ENCODE measurements at regions not wholly inside any gene's neighbourhood (a gene's known extent, or its start where the extent isn't known, plus 50 kb on each side); places are given as distances from the start of the nearest gene placed in this dataset.
"Not testable (repeated sequence)": the region's sequence is repeated elsewhere in the genome, so short reads cannot be mapped to it uniquely, and the experiment has no call there.

DNA sequence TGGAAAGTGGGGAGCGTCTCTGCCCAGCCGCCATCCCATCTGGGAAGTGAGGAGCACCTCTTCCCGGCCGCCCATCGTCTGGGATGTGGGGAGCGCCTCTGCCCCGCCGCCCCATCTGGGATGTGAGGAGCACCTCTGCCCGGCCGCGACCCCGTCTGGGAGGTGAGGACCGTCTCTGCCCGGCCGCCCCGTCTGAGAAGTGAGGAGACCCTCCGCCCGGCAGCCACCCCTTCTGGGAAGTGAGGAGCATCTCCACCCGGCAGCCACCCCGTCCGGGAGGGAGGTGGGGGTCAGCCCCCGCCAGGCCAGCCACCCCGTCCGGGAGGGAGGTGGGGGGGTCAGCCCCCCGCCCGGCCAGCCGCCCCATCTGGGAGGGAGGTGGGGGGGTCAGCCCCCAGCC lies 190.0 kb upstream of the MGAT5 start:
- intact Hi-C loops (cut with micrococcal nuclease) = not testable (repeated sequence)

DNA sequence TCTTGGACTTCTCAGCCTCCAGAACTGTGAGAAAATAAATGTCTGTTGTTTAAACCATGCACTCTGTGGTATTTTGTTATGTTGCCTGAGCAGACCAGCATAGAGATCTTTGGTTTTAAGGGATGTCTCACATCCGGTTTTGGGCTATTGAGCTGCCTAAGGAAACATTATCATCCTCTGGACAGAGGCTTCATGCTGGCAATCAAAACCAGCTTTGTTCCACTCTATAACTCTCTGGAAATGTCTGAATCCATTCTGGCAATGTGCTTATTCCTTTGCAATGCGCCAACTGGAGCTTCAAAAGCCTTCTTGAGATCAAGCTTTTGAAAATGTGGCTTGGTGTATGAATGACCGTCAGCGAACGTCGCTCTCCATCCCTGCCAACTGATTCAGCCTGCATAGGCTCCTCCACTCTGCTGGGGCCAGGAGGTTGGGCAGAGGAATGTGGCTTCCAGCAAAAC lies 183.6 kb upstream of the MGAT5 start:
- intact Hi-C loops (cut with micrococcal nuclease) = no loop called here

DNA sequence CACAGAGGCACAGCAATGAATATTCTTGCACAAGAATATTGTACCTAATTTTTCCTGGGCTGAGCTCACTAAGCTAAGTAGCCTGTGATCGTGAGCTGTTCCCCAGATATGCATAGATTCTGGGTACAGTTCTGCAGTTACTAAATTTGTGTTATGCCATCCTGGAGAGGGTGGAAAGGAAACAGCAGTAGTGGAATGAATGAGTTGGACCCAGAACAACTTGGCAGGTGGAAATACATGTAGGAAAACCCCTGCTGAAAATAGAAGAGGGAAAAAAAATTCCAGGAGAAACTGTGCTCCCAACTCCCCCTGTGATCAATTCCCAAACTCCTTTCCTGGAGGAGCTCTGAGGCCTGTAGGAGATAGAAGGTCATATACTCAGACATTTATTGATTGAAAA lies 181.5 kb upstream of the MGAT5 start:
- intact Hi-C loops (cut with micrococcal nuclease) = no loop called here

DNA sequence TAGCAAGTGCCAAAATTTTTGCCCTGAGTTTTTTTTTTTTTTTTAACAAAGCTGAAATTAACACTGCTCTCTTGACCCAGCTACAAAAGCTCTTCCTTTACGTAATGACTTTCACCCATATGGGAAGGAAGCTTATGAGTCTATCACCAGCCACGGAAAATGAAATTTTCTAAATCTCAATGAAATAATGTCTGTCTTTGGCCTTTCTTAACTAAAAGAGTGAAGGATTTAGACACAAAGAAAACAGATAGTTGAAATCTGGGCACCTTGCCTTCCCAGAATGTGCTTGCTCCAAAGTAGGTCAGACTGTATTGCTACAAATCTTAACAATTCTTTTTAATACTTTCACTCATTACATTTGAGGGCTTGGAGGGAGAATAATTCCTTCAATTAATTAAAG lies 180.8 kb upstream of the MGAT5 start:
- intact Hi-C loops (cut with micrococcal nuclease) = no loop called here

DNA sequence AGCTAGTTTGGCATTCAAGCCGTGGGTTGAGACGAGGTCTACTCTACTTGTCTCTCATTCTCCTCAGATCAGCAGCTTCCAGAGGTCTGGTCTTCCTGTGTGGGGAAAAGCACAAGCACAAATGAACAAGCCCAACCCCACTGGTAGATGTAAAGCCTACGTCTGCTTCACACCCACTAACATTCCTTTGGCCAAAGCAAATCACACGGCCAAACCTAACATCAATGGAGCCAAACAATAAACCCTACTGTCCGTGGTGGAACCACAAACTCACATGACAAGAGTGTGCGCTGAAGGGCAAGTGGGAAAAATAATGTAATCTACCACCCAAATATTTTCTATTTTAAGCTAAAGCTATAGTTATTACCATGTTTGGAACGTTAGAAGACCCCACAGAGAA lies 179.3 kb upstream of the MGAT5 start:
- intact Hi-C loops (cut with micrococcal nuclease) = no loop called here

DNA sequence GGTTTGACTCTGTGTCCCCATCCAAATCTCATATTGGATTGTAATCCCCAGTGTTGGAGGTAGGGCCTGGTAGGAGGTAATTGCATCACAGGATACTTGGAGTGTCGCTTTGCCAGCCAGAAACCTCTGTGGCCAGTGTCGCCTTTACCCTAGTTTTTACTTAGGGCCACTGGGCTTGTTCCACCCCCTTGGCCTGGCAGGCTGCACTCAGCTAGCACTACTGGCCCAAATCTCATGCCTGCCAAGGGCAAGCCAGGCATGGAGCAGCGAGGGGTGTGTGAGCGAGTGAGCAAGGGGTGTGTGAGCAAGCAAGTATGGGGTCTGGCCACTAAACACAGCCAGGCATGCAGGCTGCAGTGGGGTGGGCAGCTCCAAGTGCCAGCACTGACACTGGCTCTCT lies 178.7 kb upstream of the MGAT5 start:
- intact Hi-C loops (cut with micrococcal nuclease) = no loop called here

DNA sequence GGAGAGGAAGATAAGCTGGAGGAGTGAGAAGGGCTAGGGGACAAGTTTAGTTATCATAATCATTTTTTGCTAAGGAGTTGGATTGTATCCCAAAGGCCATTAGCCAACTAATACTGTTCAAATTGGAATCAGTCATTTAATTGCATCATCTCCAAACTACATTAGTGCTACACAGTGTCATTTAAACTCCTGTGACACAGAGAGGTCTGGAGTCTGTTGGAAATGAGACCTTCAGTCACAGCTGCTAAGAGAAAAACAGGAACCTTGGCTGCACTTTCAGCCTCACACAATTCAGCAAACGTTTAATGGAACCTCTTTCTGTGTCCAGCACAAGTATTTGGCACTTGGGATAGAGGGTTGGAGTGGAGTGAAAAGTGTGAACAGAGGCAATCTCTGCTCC lies 175.5 kb upstream of the MGAT5 start:
- intact Hi-C loops (cut with micrococcal nuclease) = no loop called here

DNA sequence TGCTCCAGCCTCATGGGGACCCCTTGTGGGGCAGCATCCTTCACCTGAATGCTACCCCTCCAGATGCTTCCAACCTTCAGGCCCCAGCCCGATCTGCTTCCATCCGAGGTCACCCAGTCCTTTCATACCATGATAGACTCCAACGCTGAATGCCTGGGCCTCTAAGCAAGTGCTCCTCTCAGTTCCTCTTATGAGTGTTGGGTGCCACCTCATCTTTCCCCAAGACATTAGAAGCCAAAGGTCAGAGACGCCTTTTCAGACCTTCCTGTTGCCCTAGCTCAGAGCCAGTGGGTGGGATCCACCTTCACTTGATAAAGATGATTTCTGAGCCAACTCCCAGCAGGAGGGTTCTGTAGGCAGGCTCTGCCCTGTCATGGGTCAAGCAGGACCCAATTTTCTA lies 174.5 kb upstream of the MGAT5 start:
- intact Hi-C loops (cut with micrococcal nuclease) = no loop called here

DNA sequence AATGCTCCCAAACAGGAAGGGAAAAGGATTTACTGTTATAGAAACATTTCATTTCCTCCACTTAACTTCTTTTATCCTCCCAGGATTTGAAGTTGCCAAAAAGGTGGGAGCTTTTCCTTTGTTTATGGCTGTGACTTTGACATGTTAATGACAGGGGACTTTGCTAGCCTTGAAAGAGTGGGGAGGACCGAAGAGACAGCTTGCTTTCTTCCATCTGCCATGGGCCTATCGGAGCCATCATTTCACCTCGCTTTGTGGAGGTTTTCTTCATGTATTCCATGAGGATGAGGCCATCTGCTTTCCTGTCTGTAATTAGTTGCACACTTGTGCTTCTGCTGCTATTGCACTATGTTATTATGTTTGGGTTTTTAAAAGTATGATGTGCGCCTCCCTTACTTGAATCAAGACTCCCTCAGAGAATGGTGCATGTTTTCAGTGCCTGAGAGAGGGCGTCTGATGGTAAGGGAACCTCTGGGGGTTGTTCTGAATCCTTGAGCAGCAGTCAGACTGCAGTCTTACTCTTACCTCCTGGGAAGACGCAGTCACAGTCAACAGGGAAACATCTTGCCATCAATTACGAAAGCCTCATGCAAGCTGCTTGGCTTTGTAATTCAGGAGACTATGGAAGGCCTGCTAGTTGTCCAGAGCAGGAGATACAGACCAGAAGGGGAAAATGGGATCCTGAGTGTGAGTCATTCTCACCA lies 173.3 kb upstream of the MGAT5 start:
- intact Hi-C loops (cut with micrococcal nuclease) = no loop called here

DNA sequence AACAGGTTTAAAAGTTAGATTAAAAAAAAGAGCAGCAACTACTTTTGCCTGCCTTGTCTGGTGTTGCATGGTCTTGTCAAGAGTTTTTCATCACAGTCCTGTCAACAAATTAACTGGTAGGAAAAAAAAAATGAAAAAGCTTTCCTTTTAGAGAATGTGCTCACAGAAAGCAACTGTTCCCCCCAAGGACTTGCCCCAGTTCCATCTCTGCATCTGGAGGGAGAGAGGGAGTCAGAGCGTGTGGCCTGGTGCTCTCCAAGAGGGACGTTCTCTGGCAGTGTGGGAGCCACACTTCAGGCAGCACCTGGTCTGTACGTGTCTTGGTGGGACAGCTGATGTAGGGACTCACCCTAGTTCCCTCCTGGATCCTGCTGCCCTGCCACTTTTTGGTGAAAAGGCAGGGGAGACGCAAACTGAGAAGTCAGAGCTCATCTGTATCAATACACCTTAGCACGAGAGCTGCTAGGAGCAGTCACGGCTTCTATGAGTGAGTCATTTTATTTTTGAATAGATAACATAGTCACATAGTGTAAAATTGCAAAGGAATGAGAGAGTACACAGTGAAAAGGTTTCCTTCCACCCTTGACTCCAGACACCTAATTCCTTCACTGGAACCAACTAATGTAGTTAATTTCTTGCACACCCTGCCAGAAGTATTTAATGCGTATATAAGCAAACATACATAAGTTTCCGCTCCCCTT lies 172.5 kb upstream of the MGAT5 start:
- intact Hi-C loops (cut with micrococcal nuclease) = no loop called here

DNA sequence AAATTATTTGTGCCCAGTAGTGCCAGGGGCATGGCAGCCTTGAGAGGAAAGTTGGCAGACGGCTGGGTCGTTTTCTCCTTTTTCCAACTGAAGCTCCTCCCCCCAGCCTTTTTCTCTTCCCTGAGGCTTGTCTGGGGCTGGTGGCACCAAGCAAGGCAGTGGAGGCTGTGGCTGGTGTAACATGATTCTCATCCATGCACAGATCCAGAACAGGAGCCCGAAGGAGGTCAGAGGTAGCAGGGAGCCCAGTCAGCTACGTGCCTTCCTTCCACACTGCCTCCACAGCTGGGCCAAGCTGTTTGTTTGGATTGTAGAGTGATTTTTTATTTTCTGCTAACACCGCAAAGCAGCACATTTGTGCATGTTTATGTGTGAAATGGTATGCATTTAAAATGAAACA lies 170.3 kb upstream of the MGAT5 start:
- intact Hi-C loops (cut with micrococcal nuclease) = no loop called here

DNA sequence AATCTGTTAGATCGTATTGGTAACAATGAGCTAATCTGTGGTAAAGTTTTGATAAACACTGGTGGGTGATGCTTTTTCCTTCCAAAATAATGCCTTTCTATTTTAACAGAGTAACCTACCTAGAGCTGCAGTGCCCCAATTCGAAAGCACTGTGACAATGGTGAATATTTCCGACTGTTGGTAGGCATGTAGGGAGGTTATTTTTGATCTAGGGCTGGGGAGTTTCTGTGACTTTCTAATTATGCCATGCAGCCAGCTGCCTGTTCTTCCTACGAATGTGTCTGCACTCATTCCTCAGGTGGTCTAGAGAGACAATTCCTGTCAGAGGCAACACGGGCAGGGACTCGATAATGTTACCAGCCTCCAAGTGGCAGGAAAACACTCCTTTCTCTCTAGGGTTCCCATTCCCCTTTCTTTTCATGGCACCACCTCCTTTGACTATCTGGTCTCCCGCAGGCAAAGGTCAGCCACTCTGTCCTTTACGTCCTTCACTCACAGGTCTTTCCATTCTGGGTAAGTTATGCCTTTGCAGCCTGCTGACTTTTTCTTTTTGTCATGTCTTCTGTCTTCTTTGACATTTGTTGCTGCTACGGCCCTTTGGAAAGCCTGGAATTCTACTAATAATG lies 167.2 kb upstream of the MGAT5 start:
- intact Hi-C loops (cut with micrococcal nuclease) = no loop called here

DNA sequence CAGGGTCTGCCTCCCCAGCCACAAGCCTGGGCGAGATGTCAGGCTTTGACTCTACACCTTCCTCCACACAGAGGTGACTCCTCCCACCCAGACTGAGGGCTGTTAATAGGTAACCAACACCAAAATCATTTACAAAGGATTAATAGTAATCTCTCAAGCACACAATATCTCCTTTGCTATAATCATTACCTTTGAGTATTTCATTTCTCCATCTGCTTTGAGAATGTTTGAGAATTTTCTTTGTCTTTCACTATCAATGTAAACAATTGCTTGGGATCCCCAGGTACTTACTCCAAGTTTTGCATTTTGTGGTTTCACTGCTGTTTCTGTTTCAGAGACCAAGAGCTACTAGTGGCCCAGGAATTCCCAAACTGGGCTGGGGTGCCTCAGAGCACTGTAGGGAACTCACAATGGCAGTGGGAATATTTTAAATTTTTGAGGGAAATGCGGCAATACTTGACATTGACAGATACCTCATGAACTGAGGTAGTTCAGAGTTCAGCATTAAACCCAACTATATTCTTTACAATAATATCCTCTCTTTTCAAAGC lies 166.4 kb upstream of the MGAT5 start:
- intact Hi-C loops (cut with micrococcal nuclease) = no loop called here

DNA sequence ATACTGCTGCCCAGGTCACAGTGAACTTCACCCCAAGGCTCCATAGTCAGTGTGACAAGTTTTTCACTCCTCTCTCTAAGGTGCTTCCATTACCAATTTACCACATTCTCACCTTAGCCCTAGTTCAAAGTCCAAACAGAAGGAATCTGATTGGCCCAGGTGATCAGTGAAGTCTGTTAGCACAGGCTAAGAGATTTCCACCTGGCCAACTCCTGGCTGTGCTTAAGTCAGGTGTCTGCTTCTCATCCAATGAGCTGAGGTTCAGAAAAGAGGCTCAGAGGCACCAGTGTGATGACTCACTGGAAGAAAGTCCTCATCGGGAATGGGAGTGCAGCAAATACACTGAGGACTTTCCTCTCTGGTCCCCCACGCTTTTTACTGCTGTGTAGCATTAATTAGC lies 164.4 kb upstream of the MGAT5 start:
- intact Hi-C loops (cut with micrococcal nuclease) = no loop called here

DNA sequence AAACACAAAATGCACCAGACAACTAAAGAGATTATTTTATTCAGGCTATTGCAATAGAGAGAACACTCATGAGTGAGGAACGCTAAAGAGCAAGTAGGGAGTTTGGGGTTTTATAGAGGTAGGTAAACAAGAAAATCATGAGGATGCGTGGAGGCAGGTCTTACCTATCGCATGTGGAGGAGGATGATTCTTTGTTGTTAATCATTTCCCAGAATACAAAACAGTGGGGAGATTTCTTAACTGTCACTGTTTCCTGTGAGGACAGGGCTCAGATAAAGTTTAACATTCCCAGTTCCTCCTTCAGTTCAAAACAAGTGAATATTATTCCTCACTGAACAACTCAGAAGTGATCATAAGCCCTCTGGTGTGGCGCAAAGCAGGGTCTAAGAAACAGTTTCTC lies 156.1 kb upstream of the MGAT5 start:
- intact Hi-C loops (cut with micrococcal nuclease) = no loop called here

DNA sequence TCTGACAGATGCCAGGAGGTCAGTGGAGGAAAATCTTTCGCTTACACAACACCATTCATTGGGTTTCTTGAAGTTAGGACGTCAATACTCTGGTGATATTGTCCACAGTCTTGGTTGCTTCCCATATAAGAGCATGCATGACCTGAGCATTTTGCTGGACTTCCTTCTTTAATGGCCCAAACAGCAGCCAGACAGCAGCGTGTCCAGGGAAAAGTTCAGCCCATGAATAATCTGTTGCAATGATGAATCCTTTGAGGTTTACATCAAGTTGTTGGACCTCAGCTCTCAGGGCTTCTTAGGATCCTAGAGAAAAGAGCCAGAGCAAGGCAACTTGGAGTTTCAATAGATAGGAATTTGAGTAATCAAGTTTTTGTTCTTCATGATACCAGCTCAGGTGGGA lies 155.6 kb upstream of the MGAT5 start:
- intact Hi-C loops (cut with micrococcal nuclease) = no loop called here

DNA sequence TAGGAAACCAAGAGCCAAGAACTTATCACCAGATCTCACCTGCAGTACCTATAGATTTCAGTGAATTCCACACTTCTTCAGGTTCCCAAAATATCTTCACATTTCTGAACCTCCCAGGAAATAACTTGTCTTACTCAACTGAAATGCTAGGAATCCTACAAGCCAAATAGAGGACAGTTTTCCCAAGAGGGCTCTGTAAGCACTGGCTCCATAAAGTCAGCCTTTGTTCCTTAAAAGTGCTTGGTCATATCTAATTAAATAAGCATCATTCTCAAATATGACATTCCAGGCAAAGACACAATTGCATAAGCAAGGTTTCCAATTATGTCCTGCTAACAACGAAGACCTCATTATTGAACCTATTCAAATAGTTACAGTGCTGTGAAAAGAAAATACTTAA lies 154.6 kb upstream of the MGAT5 start:
- intact Hi-C loops (cut with micrococcal nuclease) = no loop called here

DNA sequence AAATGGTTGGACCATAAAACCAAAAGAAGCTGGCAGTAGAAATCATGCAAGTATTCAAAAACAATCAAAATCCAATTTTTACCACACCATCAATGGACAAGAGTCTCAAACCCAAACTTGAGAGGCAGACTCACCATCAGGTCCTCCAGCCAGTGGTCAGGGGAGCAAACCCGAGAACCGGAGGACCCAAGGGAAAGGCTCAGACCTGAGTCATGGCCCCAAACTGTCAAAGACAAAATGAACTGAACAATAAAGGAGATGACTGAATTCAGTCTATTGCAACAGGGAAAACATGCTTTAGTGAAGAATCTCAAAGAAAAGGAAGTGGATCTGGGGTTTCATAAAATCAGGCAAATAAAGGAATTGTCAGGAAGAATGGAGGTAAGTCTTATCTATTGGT lies 150.7 kb upstream of the MGAT5 start:
- intact Hi-C loops (cut with micrococcal nuclease) = no loop called here

DNA sequence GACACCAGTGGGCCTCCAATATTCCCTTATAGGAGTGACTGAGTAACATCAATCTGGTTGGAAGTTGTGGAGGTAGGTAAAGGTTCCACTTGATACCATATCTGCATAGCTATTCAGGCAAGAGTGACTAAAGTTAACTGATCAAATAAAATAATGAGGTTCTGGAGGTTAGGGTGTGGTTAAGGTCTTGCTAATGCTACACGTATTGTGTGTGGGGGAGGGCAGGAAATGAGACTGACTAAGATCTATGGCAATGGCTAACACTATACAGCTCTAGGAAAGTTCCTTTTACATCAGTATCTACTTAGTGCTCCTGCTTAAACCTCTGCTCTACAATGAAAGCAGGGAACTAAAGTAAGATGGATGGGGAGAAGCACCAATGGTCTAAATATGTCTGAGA lies 149.1 kb upstream of the MGAT5 start:
- intact Hi-C loops (cut with micrococcal nuclease) = no loop called here

DNA sequence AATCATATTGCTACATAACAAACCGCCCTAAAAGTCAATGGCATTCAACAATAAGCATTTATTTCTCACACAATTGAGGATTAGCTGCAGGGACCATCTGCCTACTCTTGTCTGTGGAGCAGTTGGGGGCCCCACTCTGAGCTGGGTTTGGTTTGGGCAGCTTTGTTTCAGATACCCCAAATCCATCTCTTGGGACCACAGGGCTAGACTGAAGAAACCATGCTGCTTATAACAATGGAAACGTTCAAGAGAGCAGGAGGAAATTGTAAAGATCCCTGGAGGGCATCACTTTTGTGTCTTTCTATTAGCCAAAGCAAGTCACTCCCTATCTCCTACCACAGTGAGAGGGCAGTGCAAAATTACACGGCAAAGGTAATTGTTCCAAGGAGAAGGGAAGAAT lies 146.5 kb upstream of the MGAT5 start:
- intact Hi-C loops (cut with micrococcal nuclease) = no loop called here

DNA sequence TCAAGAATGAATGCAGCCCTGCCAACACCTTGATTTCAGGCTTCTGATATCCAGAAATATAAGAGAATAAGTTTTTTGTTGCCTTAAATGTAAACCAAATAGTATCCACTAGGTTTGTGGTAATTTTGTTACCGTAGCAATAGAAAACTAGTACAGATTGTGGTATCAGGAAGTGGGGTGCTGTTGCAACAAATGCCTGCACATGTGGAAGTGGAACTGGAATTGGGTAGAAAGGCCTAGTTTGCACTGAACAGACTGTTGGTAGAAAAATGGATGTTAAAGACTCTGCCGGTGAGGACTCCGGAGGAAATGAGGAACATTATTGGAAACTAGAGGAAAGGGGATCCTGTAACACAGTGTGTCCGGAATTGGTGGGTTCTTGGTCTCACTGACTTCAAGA lies 145.8 kb upstream of the MGAT5 start:
- intact Hi-C loops (cut with micrococcal nuclease) = no loop called here

DNA sequence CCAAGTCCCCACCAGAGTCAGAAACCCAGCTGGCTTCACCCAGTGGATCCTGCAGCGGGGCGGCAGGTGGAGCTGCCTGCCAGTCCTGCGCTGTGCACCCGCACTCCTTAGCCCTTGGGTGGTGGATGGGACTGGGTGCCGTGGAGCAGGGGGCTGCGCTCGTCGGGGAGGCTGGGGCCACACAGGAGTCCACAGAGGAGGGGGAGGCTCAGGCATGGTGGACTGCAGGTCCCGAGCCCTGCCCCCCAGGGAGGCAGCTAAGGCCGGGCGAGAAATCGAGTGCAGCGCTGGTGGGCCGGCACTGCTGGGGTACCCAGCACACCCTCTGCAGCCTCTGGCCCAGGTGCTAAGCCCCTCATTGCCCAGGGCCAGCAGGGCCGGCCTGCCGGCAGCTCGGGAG lies 144.6 kb upstream of the MGAT5 start:
- intact Hi-C loops (cut with micrococcal nuclease) = no loop called here

DNA sequence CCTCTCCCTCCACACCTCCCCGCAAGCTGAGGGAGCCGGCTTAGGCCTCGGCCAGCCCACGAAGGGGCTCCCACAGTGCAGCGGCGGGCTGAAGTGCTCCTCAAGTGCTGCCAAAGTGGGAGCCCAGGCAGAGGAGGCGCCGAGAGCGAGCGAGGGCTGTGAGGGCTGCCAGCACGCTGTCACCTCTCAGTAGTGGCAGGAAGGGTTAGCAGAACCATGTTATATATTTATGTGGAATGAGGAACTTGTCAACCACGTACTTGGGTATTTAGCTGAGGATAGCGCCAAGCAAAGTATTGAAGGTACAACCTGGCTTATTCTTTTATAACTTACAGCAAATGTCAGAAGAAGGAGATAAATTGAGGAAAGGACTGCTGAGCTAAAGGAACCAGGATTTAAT lies 144.1 kb upstream of the MGAT5 start:
- intact Hi-C loops (cut with micrococcal nuclease) = no loop called here

All from T-helper 1 cell treated with Interleukin-12 subunit alpha and Interleukin-12 subunit beta and Interleukin-4 antibody, amounts not matched to agents 30 ng/mL and 1 ng/mL, for 36 hours (primary cell).